AG04449 (cell line): ENCODE measurements at regions not wholly inside any gene's neighbourhood (a gene's known extent, or its start where the extent isn't known, plus 50 kb on each side); places are given as distances from the start of the nearest gene placed in this dataset.

Source experiments
- CTCF ChIA-PET: fragments of 350-600 bp; formaldehyde crosslinking; extraction: SDS; loops from one replicate; lab custom pipeline; 2021; ENCODE audit warnings: antibody characterized with exemption; lab: Yijun Ruan, JAX
- POLR2A ChIA-PET: fragments of 400-600, 350-600 bp; formaldehyde crosslinking; extraction: SDS; loops from one replicate; lab custom pipeline; 2020; ENCODE audit warnings: antibody characterized with exemption, inconsistent platforms; lab: Yijun Ruan, JAX
- DNase-seq: peaks from one replicate; pipeline ENCODE4 v3.0.0-alpha.2; 2010; ENCODE audit warnings: low read depth, low spot score
- H3K4me3 ChIP-seq: 2 replicates; pipeline ENCODE4 v1.5.1; 2011; ENCODE audit warnings: low read depth, mild to moderate bottlenecking, control low read depth, low read length
- CTCF ChIP-seq: IDR thresholded peaks from one replicate; pipeline ENCODE4 v1.5.1; 2011; ENCODE audit warnings: mild to moderate bottlenecking, moderate library complexity, low read length, control low read depth, inconsistent platforms; ENCODE audit not compliant: insufficient read depth; ENCODE audit errors: missing control alignments

GRCh38 chr14:71485833-71486232 is 446.4 kb upstream of the RGS6 start:
- TF ChIP-seq CTCF, result no peak
- ChIA-PET CTCF (interaction anchor here (1.1 kb wide), 1 partner anchor 12 kb away, joined by 3 read pairs; no protein-coding TSS in a partner anchor), POLR2A (no interaction called here)
- no peak overlapping the region for H3K4me3 ChIP-seq
- no peak for DNase-seq

DNA sequence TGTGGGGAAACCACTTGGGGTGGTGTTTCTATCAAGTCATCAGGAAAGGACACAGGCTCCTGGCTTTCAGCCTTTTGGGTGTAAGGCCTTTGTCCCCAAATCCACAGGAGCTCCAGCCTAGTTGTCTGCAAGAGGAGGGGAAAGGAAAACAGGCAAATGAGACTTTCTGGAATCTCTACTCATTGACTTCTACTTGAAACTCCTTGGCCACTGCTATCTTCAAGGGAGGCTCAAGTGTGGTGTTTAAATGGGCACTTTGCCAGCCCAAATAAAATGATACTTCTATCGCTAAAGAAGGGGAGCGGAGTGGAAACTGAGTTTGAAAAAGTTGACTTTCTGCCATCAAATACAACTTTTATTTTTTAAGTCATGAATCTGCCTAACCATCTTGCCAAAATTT is 445.9 kb upstream of the RGS6 start:
- TF ChIP-seq CTCF, result no peak
- POLR2A ChIA-PET, result no interaction called here
- no peak for DNase-seq
- CTCF ChIA-PET, result interaction anchor here (1.1 kb wide), 1 partner anchor 11 kb away, joined by 3 read pairs; no protein-coding TSS in a partner anchor
- H3K4me3 ChIP-seq, result no peak overlapping the region

DNA sequence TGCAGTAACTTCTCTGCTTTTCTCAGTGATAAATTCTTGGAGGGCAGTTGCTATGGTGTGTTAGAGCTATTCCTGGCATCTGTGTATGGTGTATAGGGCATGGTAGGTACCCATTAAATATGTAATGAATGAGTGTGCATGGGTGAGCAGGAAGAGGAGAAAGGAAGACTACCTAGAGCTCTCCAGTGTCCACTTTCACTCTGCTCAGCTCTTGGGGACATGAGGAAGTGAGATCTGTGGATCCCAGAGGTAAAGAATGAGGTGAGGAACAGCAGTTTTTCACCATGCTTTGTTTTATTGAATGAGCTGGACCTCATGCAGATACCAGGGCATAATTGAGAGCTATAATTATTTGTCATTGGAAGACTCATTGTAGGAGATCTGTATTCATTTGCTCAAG is 444.8 kb upstream of the RGS6 start:
- H3K4me3 ChIP-seq, result no peak overlapping the region
- CTCF ChIA-PET, result interaction anchor here (1.1 kb wide), 1 partner anchor 11 kb away, joined by 3 read pairs; no protein-coding TSS in a partner anchor
- POLR2A ChIA-PET, result no interaction called here
- DNase-seq, result no peak
- no peak for TF ChIP-seq CTCF

DNA sequence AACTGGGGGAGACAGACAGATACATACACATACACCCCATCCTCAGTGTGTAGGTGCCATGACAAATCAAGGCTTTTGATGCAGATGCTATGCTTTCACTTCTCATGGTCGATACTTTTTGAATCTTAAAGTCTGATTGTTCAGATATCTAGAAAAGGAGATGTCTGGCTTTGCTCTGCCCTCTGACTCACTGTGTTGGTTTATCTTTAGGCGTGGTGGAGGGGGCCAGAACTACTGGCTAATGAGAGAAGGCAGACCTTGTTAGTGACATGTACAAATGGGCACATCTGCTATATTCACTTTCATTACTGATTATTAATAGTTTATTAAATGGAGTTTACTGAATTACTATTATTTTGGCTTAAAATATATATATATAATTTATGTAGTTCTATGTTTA is 444.3 kb upstream of the RGS6 start:
- ChIA-PET POLR2A (no interaction called here), CTCF (interaction anchor here (1.1 kb wide), 1 partner anchor 11 kb away, joined by 3 read pairs; no protein-coding TSS in a partner anchor)
- no peak for TF ChIP-seq CTCF
- H3K4me3 ChIP-seq, result no peak overlapping the region
- no peak for DNase-seq

GRCh38 chr14:71488703-71489191 is 443.5 kb upstream of the RGS6 start:
- no peak overlapping the region for H3K4me3 ChIP-seq
- DNase-seq, result peak; percentile 69
- ChIA-PET POLR2A (interaction anchor here (0.7 kb wide), 2 partner anchors 107 to 132 kb away, joined by 3 to 4 read pairs; no protein-coding TSS in a partner anchor), CTCF (no interaction called here)
- TF ChIP-seq CTCF, result no peak

GRCh38 chr14:71489742-71490141 is 442.5 kb upstream of the RGS6 start:
- no peak for TF ChIP-seq CTCF
- POLR2A ChIA-PET, result no interaction called here
- no peak overlapping the region for H3K4me3 ChIP-seq
- CTCF ChIA-PET, result no interaction called here
- no peak for DNase-seq
